ENCODE measurements at regions not wholly inside any gene's neighbourhood (a gene's known extent, or its start where the extent isn't known, plus 50 kb on each side); places are given as distances from the start of the nearest gene placed in this dataset.
"Not testable (repeated sequence)": the region's sequence is repeated elsewhere in the genome, so short reads cannot be mapped to it uniquely, and the experiment has no call there.

DNA sequence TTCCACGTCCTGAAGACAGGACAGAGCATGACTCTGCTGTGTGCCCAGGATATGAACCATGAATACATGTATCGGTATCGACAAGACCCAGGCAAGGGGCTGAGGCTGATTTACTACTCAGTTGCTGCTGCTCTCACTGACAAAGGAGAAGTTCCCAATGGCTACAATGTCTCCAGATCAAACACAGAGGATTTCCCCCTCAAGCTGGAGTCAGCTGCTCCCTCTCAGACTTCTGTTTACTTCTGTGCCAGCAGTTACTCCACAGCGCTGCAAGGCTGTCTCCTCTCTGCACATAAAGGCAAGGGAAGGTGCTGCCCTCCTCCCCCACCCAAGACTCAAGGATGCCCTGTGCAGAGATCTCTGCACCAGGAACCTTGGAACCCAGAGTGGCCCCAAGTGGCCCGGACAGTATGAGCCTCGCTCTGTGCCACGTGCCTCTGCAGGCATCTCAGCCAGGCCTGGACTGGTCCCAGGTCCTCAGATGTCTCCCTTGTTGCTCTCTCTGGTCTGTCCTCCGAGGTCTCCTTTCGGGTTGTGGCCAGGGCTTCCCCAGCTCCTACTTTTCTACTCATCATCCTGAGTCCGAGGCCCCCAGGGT lies 230.3 kb upstream of the PRSS58 start:
- no peak overlapping the region for H3K4me3 ChIP-seq (replicated peaks; ENCODE audit: insufficient read depth, low read length)
- no peaks in the 10 kb centered on the region for H3K27me3 ChIP-seq (ENCODE audit: insufficient read depth, poor library complexity, severe bottlenecking)
- DNase-seq (ENCODE audit: low read depth in 1 of 2, low spot score in 1 of 2): peak in 1 of 2 experiments; percentile 21
- TF ChIP-seq SPI1 (IDR thresholded peaks at IDR 0.05; ENCODE audit: borderline replicate concordance, low read depth): no peak
- TF ChIP-seq, protein P1, sequence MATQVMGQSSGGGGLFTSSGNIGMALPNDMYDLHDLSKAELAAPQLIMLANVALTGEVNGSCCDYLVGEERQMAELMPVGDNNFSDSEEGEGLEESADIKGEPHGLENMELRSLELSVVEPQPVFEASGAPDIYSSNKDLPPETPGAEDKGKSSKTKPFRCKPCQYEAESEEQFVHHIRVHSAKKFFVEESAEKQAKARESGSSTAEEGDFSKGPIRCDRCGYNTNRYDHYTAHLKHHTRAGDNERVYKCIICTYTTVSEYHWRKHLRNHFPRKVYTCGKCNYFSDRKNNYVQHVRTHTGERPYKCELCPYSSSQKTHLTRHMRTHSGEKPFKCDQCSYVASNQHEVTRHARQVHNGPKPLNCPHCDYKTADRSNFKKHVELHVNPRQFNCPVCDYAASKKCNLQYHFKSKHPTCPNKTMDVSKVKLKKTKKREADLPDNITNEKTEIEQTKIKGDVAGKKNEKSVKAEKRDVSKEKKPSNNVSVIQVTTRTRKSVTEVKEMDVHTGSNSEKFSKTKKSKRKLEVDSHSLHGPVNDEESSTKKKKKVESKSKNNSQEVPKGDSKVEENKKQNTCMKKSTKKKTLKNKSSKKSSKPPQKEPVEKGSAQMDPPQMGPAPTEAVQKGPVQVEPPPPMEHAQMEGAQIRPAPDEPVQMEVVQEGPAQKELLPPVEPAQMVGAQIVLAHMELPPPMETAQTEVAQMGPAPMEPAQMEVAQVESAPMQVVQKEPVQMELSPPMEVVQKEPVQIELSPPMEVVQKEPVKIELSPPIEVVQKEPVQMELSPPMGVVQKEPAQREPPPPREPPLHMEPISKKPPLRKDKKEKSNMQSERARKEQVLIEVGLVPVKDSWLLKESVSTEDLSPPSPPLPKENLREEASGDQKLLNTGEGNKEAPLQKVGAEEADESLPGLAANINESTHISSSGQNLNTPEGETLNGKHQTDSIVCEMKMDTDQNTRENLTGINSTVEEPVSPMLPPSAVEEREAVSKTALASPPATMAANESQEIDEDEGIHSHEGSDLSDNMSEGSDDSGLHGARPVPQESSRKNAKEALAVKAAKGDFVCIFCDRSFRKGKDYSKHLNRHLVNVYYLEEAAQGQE (IDR thresholded peaks at IDR 0.05; ENCODE audit: insufficient replicate concordance, low read depth): no peak
- TF ChIP-seq POLR2AphosphoS5 (IDR thresholded peaks at IDR 0.05; ENCODE audit: low read depth): no peak
- TF ChIP-seq, protein P2, sequence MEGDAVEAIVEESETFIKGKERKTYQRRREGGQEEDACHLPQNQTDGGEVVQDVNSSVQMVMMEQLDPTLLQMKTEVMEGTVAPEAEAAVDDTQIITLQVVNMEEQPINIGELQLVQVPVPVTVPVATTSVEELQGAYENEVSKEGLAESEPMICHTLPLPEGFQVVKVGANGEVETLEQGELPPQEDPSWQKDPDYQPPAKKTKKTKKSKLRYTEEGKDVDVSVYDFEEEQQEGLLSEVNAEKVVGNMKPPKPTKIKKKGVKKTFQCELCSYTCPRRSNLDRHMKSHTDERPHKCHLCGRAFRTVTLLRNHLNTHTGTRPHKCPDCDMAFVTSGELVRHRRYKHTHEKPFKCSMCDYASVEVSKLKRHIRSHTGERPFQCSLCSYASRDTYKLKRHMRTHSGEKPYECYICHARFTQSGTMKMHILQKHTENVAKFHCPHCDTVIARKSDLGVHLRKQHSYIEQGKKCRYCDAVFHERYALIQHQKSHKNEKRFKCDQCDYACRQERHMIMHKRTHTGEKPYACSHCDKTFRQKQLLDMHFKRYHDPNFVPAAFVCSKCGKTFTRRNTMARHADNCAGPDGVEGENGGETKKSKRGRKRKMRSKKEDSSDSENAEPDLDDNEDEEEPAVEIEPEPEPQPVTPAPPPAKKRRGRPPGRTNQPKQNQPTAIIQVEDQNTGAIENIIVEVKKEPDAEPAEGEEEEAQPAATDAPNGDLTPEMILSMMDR (IDR thresholded peaks at IDR 0.05; ENCODE audit: insufficient read depth, low read length): no peak
- no peak for TF ChIP-seq GABPA (IDR thresholded peaks at IDR 0.05; ENCODE audit: low read depth)
- no peak overlapping the region for H3K27ac ChIP-seq (replicated peaks)

DNA sequence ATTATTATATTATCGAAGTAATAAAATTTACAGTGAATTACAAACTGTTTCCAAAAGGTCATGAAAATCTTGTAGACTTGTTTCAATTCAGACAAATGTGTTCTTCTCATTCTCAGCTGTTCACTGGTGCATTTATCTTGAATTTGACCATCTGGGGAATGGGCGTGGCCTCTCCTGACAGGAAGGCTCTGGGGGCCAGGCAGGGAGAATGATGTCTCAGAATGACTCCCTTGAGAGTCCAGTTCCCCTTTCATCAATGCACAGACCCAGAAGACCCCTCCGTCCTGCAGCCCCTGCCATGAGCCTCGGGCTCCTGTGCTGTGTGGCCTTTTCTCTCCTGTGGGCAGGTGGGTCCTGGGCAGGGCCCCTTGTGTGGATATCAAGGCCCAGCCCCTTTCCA lies 229.7 kb upstream of the PRSS58 start:
- H3K4me3 ChIP-seq (replicated peaks; ENCODE audit: insufficient read depth, low read length); H3K27me3 ChIP-seq (ENCODE audit: insufficient read depth, poor library complexity, severe bottlenecking); H3K27ac ChIP-seq (replicated peaks); DNase-seq (ENCODE audit: low read depth in 1 of 2, low spot score in 1 of 2): not testable (repeated sequence)
- TF ChIP-seq SPI1 (IDR thresholded peaks at IDR 0.05; ENCODE audit: borderline replicate concordance, low read depth): peak; percentile 36; the same call in 1 of the 2 replicates

DNA sequence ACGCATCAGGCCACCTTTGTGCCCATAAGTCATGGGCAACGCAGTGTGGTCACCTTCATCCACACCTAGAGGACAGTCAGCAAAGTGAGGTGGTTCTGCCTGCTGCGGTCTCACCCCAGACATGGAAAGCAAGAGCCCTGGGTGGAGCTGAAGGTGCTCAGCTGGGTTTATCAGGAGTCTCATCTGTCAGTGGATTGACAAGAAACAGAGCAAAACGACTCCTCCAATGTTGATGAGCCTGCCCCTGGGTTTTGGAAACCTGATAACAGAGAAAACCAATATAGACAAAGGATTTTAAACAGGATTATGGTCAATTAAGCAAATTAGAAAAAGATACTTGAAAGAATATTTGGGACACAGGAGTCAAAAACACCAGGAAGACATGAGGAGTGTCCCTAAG lies 229.3 kb upstream of the PRSS58 start:
- no peak for TF ChIP-seq SPI1 (IDR thresholded peaks at IDR 0.05; ENCODE audit: borderline replicate concordance, low read depth)
- TF ChIP-seq, protein P2 (IDR thresholded peaks at IDR 0.05; ENCODE audit: insufficient read depth, low read length): no peak
- TF ChIP-seq, protein P1 (IDR thresholded peaks at IDR 0.05; ENCODE audit: insufficient replicate concordance, low read depth): no peak
- no peak for TF ChIP-seq GABPA (IDR thresholded peaks at IDR 0.05; ENCODE audit: low read depth)
- TF ChIP-seq POLR2AphosphoS5 (IDR thresholded peaks at IDR 0.05; ENCODE audit: low read depth): no peak
- DNase-seq (ENCODE audit: low read depth in 1 of 2, low spot score in 1 of 2): no peak
- no peak overlapping the region for H3K27ac ChIP-seq (replicated peaks)
- H3K4me3 ChIP-seq (replicated peaks; ENCODE audit: insufficient read depth, low read length): no peak overlapping the region
- no peaks in the 10 kb centered on the region for H3K27me3 ChIP-seq (ENCODE audit: insufficient read depth, poor library complexity, severe bottlenecking)

DNA sequence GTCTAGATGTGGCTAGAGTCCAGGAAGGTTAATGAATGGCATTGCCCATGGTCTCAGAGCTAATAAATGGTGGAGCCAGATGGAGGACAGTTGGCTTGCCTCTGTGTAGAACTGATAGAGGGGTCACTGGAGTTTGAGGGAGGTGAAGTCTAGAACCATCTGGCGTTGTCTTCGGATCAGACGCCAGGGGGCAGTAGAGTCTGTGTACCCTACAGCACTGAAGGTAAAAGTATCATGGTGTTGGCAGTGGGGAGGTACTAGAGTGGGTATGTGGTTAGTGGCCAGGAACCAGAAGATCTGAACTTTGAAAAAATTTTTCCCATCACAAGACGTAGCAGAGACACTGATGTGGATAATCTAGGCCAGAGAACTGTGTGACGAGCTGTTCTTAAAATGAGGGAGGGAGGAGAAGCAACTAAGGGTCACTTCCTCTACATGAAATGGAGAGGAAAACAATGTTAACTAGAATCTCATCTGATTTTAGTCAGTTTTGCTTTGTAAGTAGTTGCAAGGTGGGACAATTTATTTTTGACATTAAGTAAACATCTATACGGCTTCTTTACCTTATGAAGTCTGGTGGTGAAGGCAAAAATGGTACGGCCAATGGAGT lies 227.9 kb upstream of the PRSS58 start:
- no peak overlapping the region for H3K27ac ChIP-seq (replicated peaks)

More for the DNA sequence above, 227.9 kb upstream of the PRSS58 start:
- TF ChIP-seq, protein P1 (IDR thresholded peaks at IDR 0.05; ENCODE audit: insufficient replicate concordance, low read depth): no peak
- TF ChIP-seq SPI1 (IDR thresholded peaks at IDR 0.05; ENCODE audit: borderline replicate concordance, low read depth) (no peak), POLR2AphosphoS5 (IDR thresholded peaks at IDR 0.05; ENCODE audit: low read depth) (no peak), GABPA (IDR thresholded peaks at IDR 0.05; ENCODE audit: low read depth) (no peak)
- TF ChIP-seq, protein P2 (IDR thresholded peaks at IDR 0.05; ENCODE audit: insufficient read depth, low read length): peak; percentile 14
- DNase-seq (ENCODE audit: low read depth in 1 of 2, low spot score in 1 of 2): no peak
- Histone ChIP-seq H3K27me3 (ENCODE audit: insufficient read depth, poor library complexity, severe bottlenecking) (no peaks in the 10 kb centered on the region), H3K4me3 (replicated peaks; ENCODE audit: insufficient read depth, low read length) (no peak overlapping the region)
